Ovary (tissue), 7 donors: ENCODE measurements at regions not wholly inside any gene's neighbourhood (a gene's known extent, or its start where the extent isn't known, plus 50 kb on each side); places are given as distances from the start of the nearest gene placed in this dataset.

Experiments used
- DNase-seq, 5 donors: peaks; one replicate each; pipeline ENCODE4 v3.0.0-alpha.2; 2019 to 2020
- H3K27ac ChIP-seq, 2 donors: fragments of 200-600 bp; one replicate each; pipeline versions ENCODE4 v1.5.1 to v1.8.0; 2019 to 2022
- H3K27me3 ChIP-seq: fragments of 200-600 bp; one replicate; pipeline ENCODE4 v1.8.0; 2022
- H3K36me3 ChIP-seq: fragments of 200-600 bp; sonication (generic); one replicate; pipeline ENCODE4 v1.5.1; 2019
- H3K4me1 ChIP-seq: one replicate; pipeline ENCODE4 v1.8.1; 2013; ENCODE audit warnings: mild to moderate bottlenecking, moderate library complexity; ENCODE audit not compliant: insufficient read depth
- H3K4me3 ChIP-seq: fragments of 200-600 bp; sonication (generic); one replicate; pipeline ENCODE4 v1.5.1; 2017
- H3K9me3 ChIP-seq, 2 donors: fragments of 200-600 bp in 1 of 2; sonication (generic) in 1 of 2; one replicate each; pipeline versions ENCODE4 v1.5.1 to v1.8.1; 2013 to 2019; ENCODE audit warnings: mild to moderate bottlenecking in 1 of 2, moderate library complexity in 1 of 2
- CTCF ChIP-seq, 3 donors: fragments of 450-650 bp in 2 of 3; fragments of 200-600 bp in 1 of 3; IDR thresholded peaks; one replicate each; pipeline versions ENCODE4 v1.5.1 to v1.8.0; 2016 to 2022; ENCODE audit warnings: antibody characterized with exemption in 3 of 3, mild to moderate bottlenecking in 1 of 3
- EP300 ChIP-seq: sonication (generic); formaldehyde crosslinking; IDR thresholded peaks from one replicate; pipeline ENCODE4 v1.6.1; 2017; ENCODE audit warnings: antibody characterized with exemption
- POLR2A ChIP-seq: fragments of 450-650 bp; IDR thresholded peaks from one replicate; pipeline ENCODE4 v1.6.1; 2017; ENCODE audit warnings: antibody characterized with exemption, mild to moderate bottlenecking, moderate library complexity
- WGBS, 3 donors: extraction: QIAGEN DNeasy Blood & Tissue Kit in 1 of 3; methylation state at CpG; one replicate each; pipeline versions ENCODE4 v1.1.5 to v1.1.7; 2013 to 2017; 5-methylcytosine and 5-hydroxymethylcytosine counted together
- intact Hi-C, 4 donors: fragments of 100-400 bp; cut with DNase I; formaldehyde crosslinking; loops; one replicate each; pipeline versions ENCODE4 v1.11.0 to v1.15.1; 2022 to 2023
- donor health status: DM: no; HTN: no; CAD: no; lungs with moderate emphysema.
- donor health status: DM: no; HTN: no; CAD: no.
- donor health status: Bipolar disorder and iron deficiency.
- donor health status: DM: no; HTN: no; CAD: no.
- donor health status: DM: yes; HTN: yes; CAD: no.

- no peak for DNase-seq
These were observed 80.7 kb upstream of the KIAA1217 start for GRCh38 chr10:24128066-24128730.

GRCh38 chr10:24132741-24133140 is 76.2 kb upstream of the KIAA1217 start:
- no peaks in the 10 kb centered on the region for H3K9me3 ChIP-seq
- no peak overlapping the region for H3K4me3 ChIP-seq
- no peak overlapping the region for H3K27ac ChIP-seq
- H3K4me1 ChIP-seq = peaks cover 3% of the 10 kb centered on the region
- no peak for TF ChIP-seq POLR2A
- TF ChIP-seq CTCF (IDR thresholded peaks at IDR 0.05) = no peak
- TF ChIP-seq EP300 = no peak
- WGBS, 3 donors = 94 to 95% (median 95%) methylated on average over 3 of the region's 3 CpGs
- no peaks in the 10 kb centered on the region for H3K27me3 ChIP-seq
- no peak for DNase-seq
- no peaks in the 10 kb centered on the region for H3K36me3 ChIP-seq
- intact Hi-C loops = no loop called here

More at GRCh38 chr10:24128066-24128730, 80.7 kb upstream of the KIAA1217 start:
- 43 to 51% (median 43%) methylated on average over 9 of the region's 9 CpGs for WGBS, 3 donors
- no peak for TF ChIP-seq EP300
- TF ChIP-seq CTCF (IDR thresholded peaks at IDR 0.05) = no peak
- TF ChIP-seq POLR2A = no peak
- no peak overlapping the region for H3K4me3 ChIP-seq
- no peak overlapping the region for H3K27ac ChIP-seq
- peaks cover 2% of the 10 kb centered on the region for H3K4me1 ChIP-seq
- no peaks in the 10 kb centered on the region for H3K9me3 ChIP-seq
- no peaks in the 10 kb centered on the region for H3K27me3 ChIP-seq
- intact Hi-C loops = no loop called here
- H3K36me3 ChIP-seq = no peaks in the 10 kb centered on the region

- H3K9me3 ChIP-seq = no peaks in the 10 kb centered on the region
- H3K36me3 ChIP-seq = no peaks in the 10 kb centered on the region
- intact Hi-C loops = no loop called here
- H3K4me1 ChIP-seq = peaks cover 2% of the 10 kb centered on the region
- no peak overlapping the region for H3K27ac ChIP-seq
- H3K4me3 ChIP-seq = no peak overlapping the region
- 46 to 71% (median 58%) methylated on average over 1 of the region's 1 CpG for WGBS, 3 donors
- no peak for DNase-seq
- H3K27me3 ChIP-seq = no peaks in the 10 kb centered on the region
- TF ChIP-seq POLR2A (no peak), CTCF (IDR thresholded peaks at IDR 0.05) (no peak), EP300 (no peak)
These were observed 75.1 kb upstream of the KIAA1217 start for GRCh38 chr10:24133835-24134234.

- H3K27me3 ChIP-seq = no peaks in the 10 kb centered on the region
- no peaks in the 10 kb centered on the region for H3K9me3 ChIP-seq
- WGBS, 3 donors = 70 to 87% (median 78%) methylated on average over 4 of the region's 4 CpGs
- H3K27ac ChIP-seq = no peak overlapping the region
- H3K36me3 ChIP-seq = no peaks in the 10 kb centered on the region
- intact Hi-C loops = no loop called here
- H3K4me3 ChIP-seq = no peak overlapping the region
- TF ChIP-seq CTCF (IDR thresholded peaks at IDR 0.05) (no peak), POLR2A (no peak), EP300 (no peak)
- DNase-seq = no peak
- peaks cover 2% of the 10 kb centered on the region for H3K4me1 ChIP-seq
These were observed 72.9 kb upstream of the KIAA1217 start for GRCh38 chr10:24136070-24136469.
